Jurkat, Clone E6-1 (cell line): ENCODE measurements at regions not wholly inside any gene's neighbourhood (a gene's known extent, or its start where the extent isn't known, plus 50 kb on each side); places are given as distances from the start of the nearest gene placed in this dataset.
"Not testable (repeated sequence)": the region's sequence is repeated elsewhere in the genome, so short reads cannot be mapped to it uniquely, and the experiment has no call there.

Experiments
- DNase-seq: peaks from one replicate; pipeline ENCODE4 v3.0.0-alpha.2; 2011; ENCODE audit warnings: low read depth, low spot score
- H3K4me3 ChIP-seq: 2 replicates; pipeline ENCODE4 v1.5.1; 2011; ENCODE audit warnings: mild to moderate bottlenecking, low read length, control low read depth, moderate library complexity

DNA sequence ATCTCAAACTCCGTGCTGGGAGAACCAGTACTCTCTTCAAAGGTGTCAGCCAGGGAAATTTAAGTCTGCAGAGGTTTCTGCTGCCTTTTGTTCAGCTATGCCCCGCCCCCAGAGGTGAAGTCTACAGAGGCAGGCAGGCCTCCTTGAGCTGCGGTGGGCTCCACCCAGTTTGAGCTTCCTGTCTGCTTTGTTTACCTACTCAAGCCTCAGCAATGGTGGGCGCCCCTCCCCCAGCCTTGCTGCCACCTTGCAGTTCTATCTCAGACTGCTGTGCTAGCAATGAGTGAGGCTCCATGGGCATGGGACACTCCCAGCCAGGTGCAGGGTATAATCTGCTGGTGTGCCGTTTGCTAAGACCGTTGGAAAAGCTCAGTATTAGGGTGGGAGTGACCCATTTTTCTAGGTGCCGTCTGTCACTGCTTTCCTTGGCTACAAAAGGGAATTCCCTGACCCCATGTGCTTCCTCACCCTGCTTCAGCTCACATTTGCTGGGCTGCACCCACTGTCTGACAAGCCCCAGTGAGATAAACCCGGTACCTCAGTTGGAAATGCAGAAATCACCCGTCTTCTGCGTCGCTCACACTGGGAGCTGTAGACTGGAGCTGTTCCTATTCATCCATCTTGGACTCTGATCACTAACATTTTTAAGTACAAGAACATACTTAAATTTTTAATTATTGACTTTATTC lies 389.2 kb upstream of the UBE2E3 start:
- not testable (repeated sequence) for H3K4me3 ChIP-seq
- peak; percentile 34 for DNase-seq

DNA sequence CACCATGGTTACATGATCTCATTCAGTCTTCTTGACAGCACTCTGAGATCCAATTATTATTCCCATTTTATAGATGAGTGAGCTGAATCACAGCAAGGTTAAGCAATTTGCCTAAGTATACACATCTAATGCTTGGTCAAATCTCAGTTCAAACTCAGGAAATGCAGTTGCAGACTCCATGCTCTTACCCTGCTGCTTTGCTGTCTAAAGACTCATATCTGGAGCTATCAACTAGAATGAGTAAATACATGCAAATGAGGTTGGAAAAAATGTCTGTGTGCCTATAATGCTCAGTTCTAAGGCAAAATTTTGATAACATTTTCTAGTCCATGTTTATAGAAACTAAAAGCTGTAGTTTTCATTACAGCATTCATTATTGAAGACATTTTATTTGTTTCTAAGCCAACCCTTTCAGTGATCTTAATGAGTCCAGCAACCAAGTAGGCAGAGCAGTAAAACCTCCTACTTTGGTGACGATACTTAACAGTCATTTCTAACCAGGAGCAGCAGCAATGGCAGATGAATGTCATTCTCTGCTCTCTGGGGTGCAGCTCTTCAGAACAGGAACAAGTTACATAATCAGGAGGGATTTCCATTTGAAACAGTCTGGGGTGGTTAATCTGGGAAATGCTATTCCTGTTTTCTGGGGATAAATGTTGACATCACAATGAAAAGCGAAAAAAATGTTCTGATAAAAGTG lies 396.8 kb upstream of the UBE2E3 start:
- no peak for DNase-seq
- no peak overlapping the region for H3K4me3 ChIP-seq

DNA sequence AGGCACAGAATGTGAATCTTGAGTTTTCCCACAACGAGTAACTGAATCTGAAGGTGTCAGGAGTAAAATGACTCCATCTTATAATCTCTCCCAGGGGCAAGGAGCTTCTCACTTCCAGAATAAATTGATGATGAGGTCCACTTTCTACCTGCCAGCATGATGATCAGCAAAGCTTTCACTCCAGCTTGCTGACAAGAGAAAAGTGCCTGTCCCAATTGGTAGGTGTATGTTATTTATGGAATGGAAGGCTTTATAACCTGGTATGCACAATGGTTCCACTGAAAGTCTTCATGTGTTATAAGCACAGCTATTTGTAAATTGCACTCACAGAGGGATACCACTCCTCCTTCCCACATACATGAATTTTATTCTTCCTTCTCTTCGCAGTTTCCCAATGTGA lies 401.0 kb upstream of the UBE2E3 start:
- H3K4me3 ChIP-seq, result no peak overlapping the region
- no peak for DNase-seq

DNA sequence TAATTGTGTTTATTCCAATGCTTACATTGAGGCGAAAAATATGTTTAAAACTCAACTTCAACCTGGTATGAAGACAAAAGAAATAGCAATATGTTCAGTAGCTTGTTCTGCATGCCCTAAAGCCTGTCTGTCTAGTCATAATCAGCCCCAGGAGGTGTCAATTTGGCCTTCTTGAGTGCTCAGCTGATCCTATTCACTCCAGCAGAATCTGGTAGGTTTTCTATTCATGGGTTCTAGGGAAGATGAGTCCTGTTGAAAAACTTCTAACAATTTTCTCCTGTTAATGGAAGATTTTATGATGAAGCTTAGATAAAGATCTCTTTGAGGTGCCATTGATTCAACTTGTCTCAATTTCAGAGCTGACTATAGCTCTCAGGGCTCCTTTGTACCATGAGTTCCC lies 402.0 kb upstream of the UBE2E3 start:
- no peak overlapping the region for H3K4me3 ChIP-seq
- DNase-seq, result no peak

DNA sequence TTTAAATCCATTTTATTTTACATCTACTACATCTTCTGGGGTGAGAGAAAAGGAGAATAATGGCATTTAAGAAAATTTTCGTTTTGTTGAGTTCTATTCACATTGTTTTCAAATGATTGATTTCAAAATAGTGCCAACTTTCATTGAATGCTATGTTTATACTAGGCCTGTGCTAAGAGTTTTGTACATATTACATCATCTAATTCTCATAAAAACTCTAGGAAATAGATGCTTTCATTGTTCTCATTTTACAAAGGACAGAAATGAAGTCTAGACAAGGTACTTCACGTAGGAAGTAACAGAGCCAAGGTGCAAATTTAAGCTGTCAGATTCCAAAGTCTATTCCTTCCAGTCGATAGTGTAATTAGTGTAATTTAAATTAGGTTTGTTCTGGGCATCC lies 402.8 kb upstream of the UBE2E3 start:
- H3K4me3 ChIP-seq, result no peak overlapping the region
- DNase-seq, result no peak

DNA sequence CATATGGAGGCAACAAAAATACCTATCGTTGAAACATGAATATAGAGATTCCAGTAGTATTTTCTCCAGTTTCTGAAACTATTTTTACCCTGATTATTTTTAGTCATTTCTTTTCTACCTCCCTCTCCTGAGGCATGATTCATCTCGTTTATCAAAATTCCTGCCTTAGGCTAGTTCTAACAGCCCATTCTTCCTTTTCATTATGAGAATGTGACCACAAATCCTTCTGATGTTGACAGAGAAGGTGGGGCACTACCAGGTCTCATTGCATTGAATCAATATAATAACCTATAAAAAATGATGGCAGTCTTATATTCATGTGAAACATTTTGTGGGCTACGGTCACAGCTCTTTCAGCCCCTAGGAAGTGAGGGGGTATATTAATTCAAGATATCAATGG lies 406.5 kb upstream of the UBE2E3 start:
- no peak for DNase-seq

DNA sequence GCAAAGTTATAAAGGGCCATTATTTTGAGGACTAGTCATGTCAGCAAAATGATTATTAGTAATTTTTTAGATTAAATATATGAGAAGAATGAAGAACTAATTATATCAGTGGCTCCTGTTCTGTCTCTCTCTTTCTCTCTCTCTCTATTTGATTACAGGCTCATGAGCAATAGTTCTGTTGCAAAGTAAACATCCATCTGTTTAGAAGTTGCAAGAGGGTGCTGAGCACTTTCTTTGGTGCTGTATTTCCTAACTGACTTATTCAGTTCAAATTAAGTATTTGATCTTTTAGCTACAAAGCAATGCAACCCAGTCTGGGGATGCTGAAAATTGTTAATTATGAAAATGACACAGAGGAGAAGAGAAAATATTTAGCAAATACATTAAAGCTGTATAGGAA lies 408.1 kb upstream of the UBE2E3 start:
- no peak for DNase-seq

More for the DNA sequence above, 406.5 kb upstream of the UBE2E3 start:
- no peak overlapping the region for H3K4me3 ChIP-seq

DNA sequence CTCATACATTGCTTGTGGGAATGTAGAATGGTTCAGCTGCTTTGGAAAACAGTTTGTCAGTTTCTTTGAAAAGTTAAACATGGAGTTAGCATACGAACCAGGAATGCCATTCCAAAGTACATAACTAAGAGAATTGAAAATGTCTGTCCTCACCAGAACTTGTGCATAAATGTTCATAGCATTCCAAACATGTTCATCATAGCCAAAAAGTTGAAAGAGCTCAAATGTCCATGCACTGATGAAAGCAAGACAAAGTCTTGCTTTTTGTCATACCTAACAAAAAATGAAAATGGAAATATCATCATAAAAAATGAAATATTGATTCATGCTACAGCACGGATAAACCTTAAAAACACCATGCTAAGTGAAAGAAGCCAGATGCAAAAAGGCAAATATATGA lies 408.8 kb upstream of the UBE2E3 start:
- DNase-seq, result no peak
- H3K4me3 ChIP-seq, result no peak overlapping the region

More for the DNA sequence above, 408.1 kb upstream of the UBE2E3 start:
- H3K4me3 ChIP-seq, result no peak overlapping the region

DNA sequence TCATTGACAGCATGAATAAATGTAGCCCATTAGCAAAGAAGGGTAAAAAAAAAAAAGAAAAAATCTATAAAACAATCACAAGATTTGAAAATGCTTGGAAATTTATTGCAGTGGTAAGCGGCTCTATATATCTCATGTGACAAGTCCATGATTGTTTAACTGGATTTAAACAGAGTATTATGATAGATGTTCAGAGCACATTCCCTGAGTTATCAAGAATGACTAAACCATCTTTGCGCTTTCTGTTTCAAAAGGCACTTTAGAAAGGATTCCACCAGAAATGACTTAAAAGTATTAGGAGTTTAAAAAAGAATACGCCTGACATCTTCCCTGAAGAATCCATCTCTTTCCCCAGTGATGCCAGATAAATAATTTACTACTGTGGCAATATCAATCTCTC lies 409.5 kb upstream of the UBE2E3 start:
- DNase-seq, result no peak
- H3K4me3 ChIP-seq, result no peak overlapping the region

DNA sequence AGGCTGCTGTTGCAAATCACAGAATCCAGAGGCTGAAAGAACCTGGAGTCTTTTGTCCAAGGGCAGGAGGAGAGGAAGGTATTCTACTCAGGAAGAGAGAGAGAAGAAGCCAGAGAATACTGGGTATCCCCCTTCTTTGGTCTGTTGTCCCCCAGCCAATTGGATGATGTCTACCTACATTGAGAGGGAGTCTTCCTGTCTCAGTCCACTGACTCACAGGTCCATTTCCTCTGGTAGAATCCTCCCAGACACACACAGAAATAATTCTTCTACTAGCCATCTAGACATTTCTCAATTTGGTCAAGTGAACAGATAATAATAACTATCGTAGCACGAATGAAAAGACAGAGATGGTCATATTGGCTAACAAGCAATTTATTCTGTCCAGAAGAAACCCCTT lies 416.4 kb upstream of the UBE2E3 start:
- H3K4me3 ChIP-seq, result no peak overlapping the region
- no peak for DNase-seq

DNA sequence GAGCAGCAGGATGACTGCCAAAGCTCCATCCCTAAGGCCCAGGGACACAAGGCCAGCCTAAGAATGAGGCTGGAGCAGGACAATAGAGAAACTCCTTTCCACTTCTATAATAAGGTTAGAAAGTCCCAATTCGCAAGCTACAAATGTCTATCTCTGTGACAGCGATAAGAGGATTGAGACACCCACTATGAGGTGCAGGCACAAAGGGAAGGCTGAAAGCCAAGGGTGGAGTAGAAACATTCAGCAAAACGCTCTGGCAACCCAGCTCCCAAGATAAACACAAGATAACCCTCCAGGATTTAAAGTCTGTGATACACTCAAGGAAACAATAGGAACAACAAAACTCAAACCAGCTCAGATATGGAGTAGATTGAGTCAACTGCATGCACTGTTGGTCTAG lies 418.0 kb upstream of the UBE2E3 start:
- no peak for DNase-seq
- no peak overlapping the region for H3K4me3 ChIP-seq

DNA sequence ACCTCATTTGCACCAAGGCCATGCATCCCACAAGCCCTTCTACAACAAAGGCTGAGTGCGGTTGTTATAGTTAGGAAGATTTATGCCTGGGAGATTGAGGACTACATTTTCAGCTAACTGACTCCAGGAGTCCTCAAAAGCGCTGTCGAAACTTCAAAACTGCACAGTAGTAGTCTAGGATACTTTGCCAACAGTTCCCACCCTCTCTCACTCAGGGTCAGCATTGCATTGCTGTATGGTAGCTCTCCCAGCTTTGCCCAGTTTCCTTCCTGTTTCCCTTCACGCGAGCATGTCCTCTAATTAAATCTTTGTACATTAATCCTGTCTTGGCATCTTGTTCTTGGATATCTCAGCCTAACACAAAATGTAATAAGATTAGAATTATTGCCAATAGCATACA lies 420.6 kb upstream of the UBE2E3 start:
- H3K4me3 ChIP-seq, result no peak overlapping the region
- DNase-seq, result no peak

DNA sequence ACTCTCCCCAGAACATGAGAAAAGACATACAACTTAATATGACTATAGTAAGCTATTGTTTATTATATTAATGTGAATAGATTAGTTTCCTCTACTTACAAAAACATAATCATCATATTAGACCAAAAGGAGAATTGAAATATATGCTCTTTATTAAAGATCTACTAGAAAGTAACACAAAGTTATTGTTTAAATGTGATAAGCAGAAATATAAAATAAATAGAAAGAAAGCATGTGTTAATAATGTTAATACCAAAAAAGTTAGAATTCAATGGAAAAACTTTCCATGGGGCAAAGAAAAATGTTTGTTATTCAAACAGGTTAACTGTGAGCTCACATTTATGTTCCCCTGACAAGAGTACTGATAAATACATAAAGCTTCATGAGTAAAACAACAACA lies 421.4 kb upstream of the UBE2E3 start:
- no peak overlapping the region for H3K4me3 ChIP-seq

DNA sequence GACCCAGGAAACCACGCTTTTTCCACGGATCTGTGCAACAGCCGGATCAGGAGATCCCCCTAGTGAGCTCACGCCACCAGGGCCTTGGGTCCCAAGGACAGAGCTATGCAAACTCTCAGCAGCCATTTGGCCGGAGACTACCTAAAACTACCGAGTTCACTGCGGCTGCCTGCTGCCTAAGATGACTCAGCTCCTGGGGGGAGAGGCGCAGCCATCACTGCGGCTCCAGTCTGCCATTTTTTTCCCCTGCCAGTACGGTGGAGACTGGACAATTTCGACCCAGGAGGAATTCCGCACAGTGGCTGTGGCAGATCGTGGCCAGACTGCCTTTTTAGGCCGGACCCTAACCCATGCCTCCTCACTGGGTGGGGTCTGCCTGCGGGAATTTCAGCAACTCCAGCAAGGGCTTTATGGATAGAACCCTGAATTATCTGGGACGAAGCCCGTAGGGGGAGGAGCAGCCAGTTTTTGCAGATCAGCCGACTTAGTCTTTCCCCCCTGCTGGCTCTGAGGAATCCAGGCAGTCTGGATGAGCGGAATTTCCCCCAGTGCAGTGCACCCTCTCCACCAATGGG lies 424.9 kb upstream of the UBE2E3 start:
- no peak overlapping the region for H3K4me3 ChIP-seq
- no peak for DNase-seq

More for the DNA sequence above, 421.4 kb upstream of the UBE2E3 start:
- DNase-seq, result no peak

DNA sequence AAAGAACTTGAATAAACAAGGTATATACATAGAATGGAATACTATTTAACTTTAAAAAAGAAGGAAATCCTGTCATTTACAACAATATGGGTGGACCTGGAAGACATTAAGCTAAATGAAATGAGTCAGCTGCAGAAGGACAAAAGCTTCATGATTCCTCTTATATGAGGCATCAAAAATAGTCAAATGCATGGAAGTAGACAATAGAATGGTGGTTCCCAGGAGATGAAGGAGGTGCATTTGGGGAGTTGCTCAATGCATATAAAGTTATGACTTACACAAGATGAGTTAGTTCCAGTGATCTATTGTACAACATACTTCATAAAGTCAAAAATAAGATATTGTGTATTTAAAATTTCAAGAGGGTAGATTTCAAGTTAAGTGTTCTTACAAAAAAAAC lies 426.1 kb upstream of the UBE2E3 start:
- no peak overlapping the region for H3K4me3 ChIP-seq
- DNase-seq, result no peak

DNA sequence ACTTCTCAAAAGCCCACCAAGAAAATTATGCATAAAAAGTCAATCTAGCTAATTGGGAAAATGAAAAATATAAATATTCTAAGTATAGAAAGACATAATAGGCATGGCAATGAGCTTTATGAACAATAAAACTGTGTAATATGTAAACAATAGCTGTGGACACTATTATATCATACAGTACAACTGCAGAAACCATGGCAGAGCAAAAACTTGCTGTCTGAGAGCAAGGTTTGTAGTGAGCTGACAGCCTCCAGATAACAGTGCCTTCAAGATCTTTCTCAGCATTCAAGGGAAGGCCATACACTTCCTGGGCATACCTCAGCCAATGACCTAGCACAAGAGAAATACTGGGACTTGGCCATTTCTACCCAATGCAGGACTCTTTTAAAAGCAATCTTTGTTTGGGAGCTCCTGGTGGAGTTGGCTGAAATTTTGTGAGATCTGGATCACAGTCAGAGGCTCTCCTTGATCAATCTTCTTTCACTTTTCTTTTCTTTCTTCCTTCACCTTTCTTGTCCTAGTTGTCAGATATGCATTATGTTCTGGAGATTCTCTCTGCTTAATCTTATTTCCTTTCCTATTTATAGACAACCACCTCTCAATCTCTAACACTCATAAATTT lies 427.2 kb upstream of the UBE2E3 start:
- no peak overlapping the region for H3K4me3 ChIP-seq
- no peak for DNase-seq

DNA sequence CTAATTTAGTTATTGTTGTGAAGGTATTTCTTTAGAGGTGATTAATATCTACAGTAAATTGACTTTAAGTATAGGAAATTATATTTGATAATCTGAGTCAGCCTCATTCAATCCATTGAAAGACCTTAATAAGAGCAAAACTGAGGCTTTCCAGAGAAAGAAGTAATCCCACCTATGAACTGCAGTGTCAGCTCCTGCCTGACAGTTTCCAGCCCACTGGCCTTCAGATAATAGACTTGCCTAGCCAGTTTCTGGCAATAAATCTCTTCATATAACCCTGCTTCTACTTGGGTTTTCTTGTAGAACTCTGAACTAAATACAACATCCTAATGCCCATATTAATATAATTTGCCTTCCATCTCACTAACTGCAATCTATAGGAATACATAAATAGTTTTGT lies 437.9 kb upstream of the UBE2E3 start:
- H3K4me3 ChIP-seq, result no peak overlapping the region
- no peak for DNase-seq

DNA sequence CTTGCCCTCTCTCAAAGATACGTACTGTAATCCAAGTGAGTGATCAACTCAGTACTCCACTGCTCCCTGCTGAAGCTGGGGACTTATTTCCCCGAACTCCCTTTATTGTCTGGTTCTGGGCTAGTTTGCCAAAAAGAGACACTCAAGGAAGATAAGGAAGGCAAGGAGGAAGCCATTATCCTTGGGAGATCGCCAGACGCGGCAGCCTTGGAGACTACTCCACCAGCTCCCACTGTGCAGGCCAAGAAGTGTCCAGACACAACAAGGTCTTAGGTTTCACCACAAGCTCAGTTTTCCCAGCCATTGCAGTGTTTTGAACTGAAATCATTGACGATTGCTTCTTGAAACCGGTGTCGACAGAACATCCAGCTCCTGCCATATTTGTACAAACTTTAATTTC lies 439.6 kb upstream of the UBE2E3 start:
- H3K4me3 ChIP-seq, result no peak overlapping the region
- DNase-seq, result no peak

DNA sequence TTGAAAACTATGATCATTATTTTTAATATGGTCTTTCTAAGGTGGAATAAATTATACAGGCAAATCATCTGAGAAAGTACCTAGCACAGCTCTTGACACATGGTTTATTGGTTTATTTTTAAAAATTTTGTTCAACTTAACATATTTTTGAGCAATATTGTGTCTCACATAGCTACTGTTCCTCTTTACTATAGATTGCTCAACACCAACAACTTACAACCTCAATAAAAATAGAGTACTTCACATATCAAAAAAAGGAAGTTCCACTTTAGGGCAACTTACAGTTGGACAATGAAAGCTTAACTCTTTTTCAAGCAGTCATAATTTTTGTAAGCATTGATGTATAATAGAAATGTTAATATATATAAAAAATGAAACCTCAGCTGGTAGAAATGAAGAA lies 440.9 kb upstream of the UBE2E3 start:
- H3K4me3 ChIP-seq, result no peak overlapping the region
- DNase-seq, result no peak

DNA sequence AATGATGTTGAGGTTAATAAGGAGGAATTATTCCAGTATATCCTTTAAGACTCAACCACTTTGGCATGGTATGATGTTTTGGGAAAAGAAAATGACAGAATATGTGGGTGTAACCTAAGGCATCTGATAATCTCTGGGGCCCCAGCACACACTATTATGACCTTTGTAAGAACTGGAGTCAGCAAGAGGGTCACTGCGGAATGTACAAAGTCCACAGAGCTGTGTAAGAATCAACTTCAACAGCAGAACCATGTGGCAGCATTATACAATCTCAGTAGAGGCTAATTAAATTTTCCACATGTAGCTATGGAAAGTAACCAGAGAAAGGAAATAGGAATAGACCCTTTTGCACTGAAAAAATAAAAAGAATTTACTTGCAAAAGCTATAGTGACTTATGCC lies 445.1 kb upstream of the UBE2E3 start:
- DNase-seq, result no peak
- H3K4me3 ChIP-seq, result no peak overlapping the region
